Cardiac fibroblast (primary cell): ENCODE measurements at regions not wholly inside any gene's neighbourhood (a gene's known extent, or its start where the extent isn't known, plus 50 kb on each side); places are given as distances from the start of the nearest gene placed in this dataset.

Source experiments
- DNase-seq, 2 donors: peaks; one replicate each; pipeline versions ENCODE4 v3.0.0 to v3.0.0-alpha.2; 2010; ENCODE audit warnings: low read depth in 2 of 2
- H3K4me3 ChIP-seq, 2 donors: replicated peaks in 1 of 2; 1 replicate in 1 of 2; 2 replicates in 1 of 2; pipeline ENCODE4 v1.5.1; 2011; ENCODE audit warnings: low read depth in 2 of 2, low read length in 2 of 2, mild to moderate bottlenecking in 2 of 2, moderate library complexity in 1 of 2
- CTCF ChIP-seq: IDR thresholded peaks from one replicate; pipeline ENCODE4 v1.5.1; 2011; ENCODE audit warnings: low read depth, mild to moderate bottlenecking, low read length, inconsistent platforms

GRCh38 chr20:40168981-40169620 is 519.9 kb downstream of the MAFB start:
- no peak for DNase-seq
- no peak overlapping the region for H3K4me3 ChIP-seq
- TF ChIP-seq CTCF: no peak

- TF ChIP-seq CTCF: no peak
- DNase-seq: no peak
These were observed 527.6 kb downstream of the MAFB start for GRCh38 chr20:40161391-40161790.

GRCh38 chr20:40160097-40160550 is 528.9 kb downstream of the MAFB start:
- TF ChIP-seq CTCF: peak; percentile 62
- no peak overlapping the region for H3K4me3 ChIP-seq
- peak; percentile 51 to 73 for DNase-seq

More at GRCh38 chr20:40161391-40161790, 527.6 kb downstream of the MAFB start:
- H3K4me3 ChIP-seq: no peak overlapping the region

GRCh38 chr20:40159276-40159675 is 529.8 kb downstream of the MAFB start:
- TF ChIP-seq CTCF: no peak
- no peak overlapping the region for H3K4me3 ChIP-seq
- DNase-seq: no peak

- no peak for TF ChIP-seq CTCF
- no peak for DNase-seq
- H3K4me3 ChIP-seq: no peak overlapping the region
These were observed 532.3 kb downstream of the MAFB start for GRCh38 chr20:40156600-40157317.

GRCh38 chr20:40154514-40154913 is 534.5 kb downstream of the MAFB start:
- no peak for DNase-seq
- no peak for TF ChIP-seq CTCF
- H3K4me3 ChIP-seq: no peak overlapping the region
